Endothelial cell of umbilical vein (primary cell): ENCODE measurements at regions not wholly inside any gene's neighbourhood (a gene's known extent, or its start where the extent isn't known, plus 50 kb on each side); places are given as distances from the start of the nearest gene placed in this dataset.

Experiments used
- BruUV-seq: library from RNA; stranded (reverse); fragments of 400-500 nt; replicated peaks from 2 replicates; lab custom pipeline; 2021; lab: Mats Ljungman, UMichigan
- CTCF ChIA-PET: fragments of 300-600, 350-600 bp; sonication (Branson Sonifier 250); formaldehyde crosslinking; loops from one replicate; lab custom pipeline; 2021; ENCODE audit warnings: antibody characterized with exemption, inconsistent platforms; lab: Charles Lee
- POLR2A ChIA-PET: fragments of 300-600, 350-600 bp; sonication (Branson Sonifier 250); formaldehyde crosslinking; loops from one replicate; lab custom pipeline; 2021; ENCODE audit warnings: antibody characterized with exemption, inconsistent platforms; lab: Charles Lee
- DNase-seq: peaks from one replicate; pipeline ENCODE4 v3.0.0-alpha.2; 2011; ENCODE audit warnings: low read depth, low spot score
- FAIRE-seq: peaks from 2 replicates; lab custom pipeline; 2011; peaks lifted over from hg19 to GRCh38; lab: Jason Lieb, UNC
- H2AFZ ChIP-seq: 2 replicates; pipeline ENCODE4 v1.6.0; 2012; ENCODE audit warnings: low read depth, low read length, control low read depth, inconsistent platforms
- H3K27ac ChIP-seq: 2 replicates; pipeline ENCODE4 v1.5.1; 2011; ENCODE audit warnings: low read depth, mild to moderate bottlenecking, control low read depth, low read length, moderate library complexity; ENCODE audit not compliant: insufficient read depth
- H3K27me3 ChIP-seq, 2 experiments: 2 replicates each; pipeline versions ENCODE4 v1.6.0 to v1.6.1; 2011; ENCODE audit warnings: low read length in 2 of 2, mixed read lengths in 1 of 2; ENCODE audit not compliant: control insufficient read depth in 2 of 2, insufficient read depth in 2 of 2
- H3K36me3 ChIP-seq, 2 experiments: 2 replicates in 1 of 2; 3 replicates in 1 of 2; pipeline ENCODE4 v1.5.1; 2011; ENCODE audit warnings: low read length in 2 of 2, mild to moderate bottlenecking in 1 of 2, moderate library complexity in 1 of 2; ENCODE audit not compliant: control insufficient read depth in 2 of 2, insufficient read depth in 2 of 2; ENCODE audit errors: extremely low read depth in 1 of 2
- H3K4me1 ChIP-seq: 3 replicates; pipeline ENCODE4 v1.5.1; 2011; ENCODE audit warnings: mild to moderate bottlenecking, low read length; ENCODE audit not compliant: control insufficient read depth, insufficient read depth; ENCODE audit errors: extremely low read depth
- H3K4me2 ChIP-seq: 2 replicates; pipeline ENCODE4 v1.6.1; 2011; ENCODE audit warnings: low read length, control low read depth, mixed read lengths; ENCODE audit not compliant: insufficient read depth
- H3K4me3 ChIP-seq, 3 experiments: fragments of 200-600 bp in 1 of 3; sonication (generic), shearing (Covaris generic) in 1 of 3; replicated peaks in 1 of 3; 2 replicates each; pipeline ENCODE4 v1.5.1; 2011 to 2016; ENCODE audit warnings: control low read depth in 3 of 3, low read length in 3 of 3, mild to moderate bottlenecking in 2 of 3, inconsistent platforms in 1 of 3, low read depth in 1 of 3, moderate library complexity in 1 of 3; ENCODE audit not compliant: insufficient read depth in 1 of 3
- H3K79me2 ChIP-seq: 2 replicates; pipeline ENCODE4 v1.6.0; 2012; ENCODE audit warnings: low read length, inconsistent platforms; ENCODE audit not compliant: control insufficient read depth, insufficient read depth
- H3K9ac ChIP-seq: replicated peaks from 2 replicates; pipeline ENCODE3; 2011; ENCODE audit warnings: low read length, control low read depth; ENCODE audit not compliant: insufficient read depth; ENCODE audit errors: extremely low read depth
- H3K9me1 ChIP-seq: replicated peaks from 3 replicates; pipeline ENCODE4 v1.6.0; 2011; ENCODE audit warnings: mild to moderate bottlenecking, low read length; ENCODE audit not compliant: control insufficient read depth, insufficient read depth; ENCODE audit errors: extremely low read depth
- H3K9me3 ChIP-seq: replicated peaks from 2 replicates; pipeline ENCODE4 v1.5.1; 2012; ENCODE audit warnings: low read length, inconsistent platforms; ENCODE audit not compliant: control insufficient read depth, insufficient read depth
- H4K20me1 ChIP-seq: replicated peaks from 2 replicates; pipeline ENCODE3; 2011; ENCODE audit warnings: mild to moderate bottlenecking, low read length; ENCODE audit not compliant: control insufficient read depth, insufficient read depth; ENCODE audit errors: extremely low read depth
- CTCF ChIP-seq, 2 donors: IDR thresholded peaks; 1 replicate in 1 of 2; 2 replicates in 1 of 2; pipeline ENCODE4 v1.5.1; 2011; ENCODE audit warnings: low read length in 2 of 2, mild to moderate bottlenecking in 2 of 2, moderate library complexity in 2 of 2, control low read depth in 1 of 2, inconsistent platforms in 1 of 2, low read depth in 1 of 2; ENCODE audit not compliant: insufficient read depth in 1 of 2; ENCODE audit errors: extremely low read depth in 1 of 2
- FOS ChIP-seq: IDR thresholded peaks from 2 replicates; pipeline ENCODE4 v1.6.1; 2011; ENCODE audit warnings: mild to moderate bottlenecking, low read length, moderate library complexity, borderline replicate concordance; ENCODE audit not compliant: insufficient read depth
- GATA2 ChIP-seq: IDR thresholded peaks from 2 replicates; pipeline ENCODE4 v1.7.0; 2011; ENCODE audit warnings: low read depth, mild to moderate bottlenecking, moderate library complexity, mixed read lengths, low read length; ENCODE audit not compliant: insufficient read length, insufficient read depth
- JUN ChIP-seq: IDR thresholded peaks from 2 replicates; pipeline ENCODE4 v1.6.1; 2011; ENCODE audit warnings: borderline replicate concordance, low read depth; ENCODE audit not compliant: insufficient read length, insufficient read depth
- MAX ChIP-seq: IDR thresholded peaks from 2 replicates; pipeline ENCODE4 v1.6.1; 2011; ENCODE audit not compliant: insufficient read depth, insufficient read length
- MYC ChIP-seq: IDR thresholded peaks from one replicate; pipeline ENCODE4 v1.6.1; 2011; ENCODE audit warnings: mild to moderate bottlenecking, low read depth, low read length
- POLR2A ChIP-seq: IDR thresholded peaks from 2 replicates; pipeline ENCODE4 v1.6.1; 2012; ENCODE audit warnings: low read depth, mild to moderate bottlenecking, control low read depth, low read length
- dilution Hi-C: fragments of 300-500 bp; cut with MboI; formaldehyde crosslinking; loops from one replicate; pipeline ENCODE4 v1.15.0; 2019; ENCODE audit warnings: low sequenced_read_pairs; ENCODE audit not compliant: extremely low pct_ligation_motif_present
- intact Hi-C: fragments of 100-400 bp; cut with micrococcal nuclease; formaldehyde crosslinking; loops from one replicate; pipeline ENCODE4 v1.10.0; 2022

- intact Hi-C loops (no loop called here), dilution Hi-C loops (no loop called here)
- ChIA-PET CTCF (interaction anchor here (1.0 kb wide), 1 partner anchor 29 kb away, joined by 3 read pairs; no protein-coding TSS in a partner anchor), POLR2A (no interaction called here)
- DNase-seq, result no peak
- no peaks in the 10 kb centered on the region for H3K9me3 ChIP-seq
- no peak overlapping the region for H3K27ac ChIP-seq
- H3K27me3 ChIP-seq, result no peaks in the 10 kb centered on the region
- no TSS peak for BruUV-seq
- H2AFZ ChIP-seq, result no peak overlapping the region
- no peaks in the 10 kb centered on the region for H3K79me2 ChIP-seq
- H3K4me1 ChIP-seq, result no peaks in the 10 kb centered on the region
- H4K20me1 ChIP-seq, result no peaks in the 10 kb centered on the region
- H3K36me3 ChIP-seq, result no peaks in the 10 kb centered on the region
- H3K4me3 ChIP-seq, result no peak overlapping the region
- H3K4me2 ChIP-seq, result no peak overlapping the region
- FAIRE-seq, result no peak
- no peak overlapping the region for H3K9ac ChIP-seq
- TF ChIP-seq GATA2, result no peak
- TF ChIP-seq CTCF (IDR thresholded peaks at IDR 0.05; ENCODE audit: extremely low read depth in 1 of 2, insufficient read depth in 1 of 2, low read depth in 1 of 2, low read length in 2 of 2), result no peak
- no peak for TF ChIP-seq FOS
- no peak for TF ChIP-seq MYC
- no peak for TF ChIP-seq POLR2A
- no peak for TF ChIP-seq MAX
- H3K9me1 ChIP-seq, result no peaks in the 10 kb centered on the region
Observed at GRCh38 chr2:180705551-180705950, 274.9 kb upstream of the UBE2E3 start.

DNA sequence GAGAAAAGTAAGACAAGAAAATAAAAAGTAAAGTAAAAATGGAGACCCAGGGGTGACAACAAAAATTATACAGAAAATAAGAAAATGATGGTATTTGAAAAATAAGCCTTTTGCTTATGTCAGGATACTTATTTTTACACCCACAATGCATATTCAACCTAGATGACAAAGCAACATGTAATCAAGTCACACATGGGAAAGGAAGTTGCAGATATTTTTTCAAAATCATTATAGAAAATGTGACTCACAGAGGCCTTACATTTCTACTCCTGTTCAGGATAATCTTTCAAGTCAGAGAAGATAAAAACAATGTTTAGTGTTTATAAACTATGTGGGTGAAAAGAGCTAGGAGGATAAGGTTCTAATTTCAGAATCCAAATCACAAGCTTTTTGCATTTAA is 275.3 kb upstream of the UBE2E3 start:
- POLR2A ChIA-PET, result no interaction called here
- dilution Hi-C loops, result no loop called here

More for the DNA sequence above, 275.3 kb upstream of the UBE2E3 start:
- no peaks in the 10 kb centered on the region for H3K27me3 ChIP-seq
- no peak overlapping the region for H3K4me2 ChIP-seq
- FAIRE-seq (no peak), DNase-seq (no peak)
- H3K4me3 ChIP-seq, result no peak overlapping the region
- no peaks in the 10 kb centered on the region for H3K4me1 ChIP-seq
- CTCF ChIA-PET, result interaction anchor here (1.0 kb wide), 1 partner anchor 28 kb away, joined by 3 read pairs; no protein-coding TSS in a partner anchor
- no peaks in the 10 kb centered on the region for H3K9me1 ChIP-seq
- no TSS peak for BruUV-seq
- H3K79me2 ChIP-seq, result no peaks in the 10 kb centered on the region
- H3K9me3 ChIP-seq, result no peaks in the 10 kb centered on the region
- H3K9ac ChIP-seq, result no peak overlapping the region
- no peaks in the 10 kb centered on the region for H4K20me1 ChIP-seq
- TF ChIP-seq POLR2A, result no peak
- TF ChIP-seq FOS, result peak; percentile 36
- TF ChIP-seq JUN, result no peak
- intact Hi-C loops, result no loop called here
- no peaks in the 10 kb centered on the region for H3K36me3 ChIP-seq
- no peak overlapping the region for H2AFZ ChIP-seq
- H3K27ac ChIP-seq, result no peak overlapping the region
